Left lobe of liver (tissue), 2 donors: ENCODE measurements at regions not wholly inside any gene's neighbourhood (a gene's known extent, or its start where the extent isn't known, plus 50 kb on each side); places are given as distances from the start of the nearest gene placed in this dataset.
A peak's percentile ranks its signal among the peaks of the same experiment; 100 is the strongest.

Experiments used
- ATAC-seq: fragments of 200-7000 bp; cut with Tn5 transposase; one replicate; pipeline ENCODE4 v1.9.1; 2020; ENCODE audit warnings: mild to moderate bottlenecking, moderate library complexity
- DNase-seq: peaks from one replicate; pipeline ENCODE4 v3.0.0-alpha.2; 2020; ENCODE audit warnings: low spot score
- donor health status: DM: no; HTN: no; CAD: no; lungs with moderate emphysema.
- donor health status: DM: no; HTN: yes; CAD: no.

DNA sequence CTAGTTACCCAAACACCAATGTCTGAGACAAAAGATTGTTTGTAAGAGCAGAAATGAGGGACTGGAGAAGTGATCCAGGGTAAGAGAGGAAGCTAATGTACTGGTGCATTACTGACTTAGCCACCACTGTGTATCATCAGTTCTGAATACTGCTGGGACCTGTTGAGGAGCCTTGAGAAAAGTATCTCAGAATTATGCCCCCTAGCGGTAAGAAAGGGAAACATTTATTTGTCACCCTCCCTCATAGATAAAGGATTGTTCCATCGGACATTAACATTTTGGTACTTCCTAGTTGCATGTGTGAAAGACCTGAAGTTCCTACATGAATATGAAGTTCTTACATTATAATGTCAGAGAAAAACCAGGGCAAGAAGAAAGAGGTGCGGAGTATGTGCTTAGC is 612.5 kb downstream of the FSCB start:
- no peak for DNase-seq
- ATAC-seq = peak; percentile 20

DNA sequence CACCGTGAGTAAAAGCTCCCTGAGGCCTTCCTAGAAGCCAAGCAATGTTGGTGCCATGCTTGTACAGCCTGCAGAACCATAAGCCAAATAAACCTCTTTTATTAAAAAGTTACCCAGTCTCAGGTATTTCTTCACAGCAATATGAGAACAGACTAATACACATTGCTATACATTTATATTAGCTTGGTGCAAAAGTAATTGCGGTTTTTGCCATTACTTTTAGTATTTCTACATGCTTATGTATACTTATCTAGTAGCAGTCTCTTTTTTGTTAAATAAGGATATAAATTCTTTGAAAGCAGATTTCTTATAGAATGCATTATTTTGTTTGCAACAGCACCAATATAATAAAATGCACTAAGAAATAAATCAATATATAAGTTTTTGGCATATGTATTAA is 619.6 kb downstream of the FSCB start:
- DNase-seq (no peak), ATAC-seq (no peak)

DNA sequence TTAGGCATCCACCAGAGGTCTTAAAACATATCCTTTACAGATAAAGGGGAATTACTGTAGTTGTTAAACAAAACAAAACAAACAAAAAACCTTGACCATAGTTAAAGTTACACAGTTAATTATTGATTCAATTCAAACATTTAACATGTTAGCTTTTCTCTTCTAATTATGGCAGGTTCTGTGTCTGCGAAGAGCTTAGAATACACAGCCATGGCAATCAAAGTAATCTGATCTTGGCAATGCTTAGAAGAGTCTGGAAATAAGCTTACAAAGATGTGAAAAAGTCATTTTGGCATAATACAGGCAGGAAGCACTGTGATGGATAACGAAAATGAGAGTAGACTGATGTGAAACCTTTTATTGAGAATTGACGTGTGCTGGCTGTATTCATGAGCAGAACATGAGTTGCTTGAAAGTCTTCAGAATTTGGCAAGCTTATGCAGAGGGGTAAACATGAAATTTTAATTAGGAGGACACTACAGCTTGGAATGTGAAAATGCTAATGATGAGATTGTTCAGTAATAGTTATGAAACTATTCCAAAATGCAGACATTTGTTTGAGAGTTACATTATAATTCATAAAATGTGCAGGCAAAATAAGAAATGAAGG is 629.6 kb downstream of the FSCB start:
- no peak for ATAC-seq
- no peak for DNase-seq

DNA sequence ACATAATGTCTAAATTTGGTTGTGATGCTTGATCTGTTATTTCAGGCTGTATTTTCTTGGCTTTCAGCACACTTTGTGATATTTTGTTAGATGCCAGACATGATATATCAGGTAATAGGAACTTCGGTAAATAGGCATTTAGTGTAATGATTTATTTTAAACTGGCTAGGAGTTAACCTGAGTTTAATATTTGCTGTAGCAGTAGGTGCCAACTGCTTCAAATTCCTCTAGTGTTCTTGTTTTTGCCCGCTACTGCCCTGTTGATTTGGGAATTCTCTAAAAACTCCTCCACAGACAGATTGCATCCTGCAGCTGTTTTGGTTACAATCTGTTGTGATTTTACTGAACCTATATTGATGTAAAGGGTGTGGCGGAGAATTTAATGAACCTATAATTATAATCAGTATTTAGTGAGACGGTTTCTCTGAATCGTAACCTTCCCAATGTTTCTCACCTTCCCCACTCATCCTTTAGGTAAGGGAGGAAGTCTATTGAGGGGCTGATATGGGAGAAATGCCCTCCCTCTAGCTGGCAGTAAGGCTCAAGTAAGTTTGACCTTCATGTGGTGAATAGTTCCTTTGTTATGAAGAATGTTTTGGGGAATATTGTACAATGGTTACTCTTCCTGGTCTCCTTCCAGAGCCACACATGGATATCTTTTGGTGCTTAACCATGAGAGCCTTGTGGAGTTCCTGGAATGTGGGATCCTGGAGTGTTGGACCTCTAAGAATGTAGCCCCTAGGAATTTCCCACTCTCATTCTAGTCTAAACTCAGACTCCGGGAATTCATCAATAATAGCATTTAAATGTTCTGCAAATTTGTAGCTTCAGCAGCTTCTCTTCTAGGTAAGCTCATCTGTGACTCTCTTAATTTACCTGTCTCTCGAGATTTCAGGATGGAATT is 634.1 kb downstream of the FSCB start:
- ATAC-seq (no peak), DNase-seq (no peak)

DNA sequence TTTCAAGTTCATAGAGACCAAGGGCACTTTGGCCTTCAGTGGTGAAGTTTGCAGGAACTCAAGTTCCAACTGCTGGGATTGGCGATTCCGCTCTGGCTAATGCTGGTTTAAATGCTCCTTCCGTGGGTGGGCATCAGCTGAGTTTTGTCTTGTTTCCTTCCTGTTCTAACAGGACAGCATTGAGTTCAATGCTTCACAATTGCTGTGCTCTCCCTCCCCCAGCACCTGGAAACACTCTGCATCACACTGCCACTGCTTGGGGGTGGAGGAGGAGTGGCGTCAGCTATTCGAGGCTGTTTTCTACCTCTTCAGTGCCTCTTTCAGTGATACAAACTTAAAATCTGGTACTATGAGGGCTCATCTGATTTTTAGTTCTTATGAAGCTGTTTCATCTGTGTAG is 634.9 kb downstream of the FSCB start:
- DNase-seq (no peak), ATAC-seq (no peak)

DNA sequence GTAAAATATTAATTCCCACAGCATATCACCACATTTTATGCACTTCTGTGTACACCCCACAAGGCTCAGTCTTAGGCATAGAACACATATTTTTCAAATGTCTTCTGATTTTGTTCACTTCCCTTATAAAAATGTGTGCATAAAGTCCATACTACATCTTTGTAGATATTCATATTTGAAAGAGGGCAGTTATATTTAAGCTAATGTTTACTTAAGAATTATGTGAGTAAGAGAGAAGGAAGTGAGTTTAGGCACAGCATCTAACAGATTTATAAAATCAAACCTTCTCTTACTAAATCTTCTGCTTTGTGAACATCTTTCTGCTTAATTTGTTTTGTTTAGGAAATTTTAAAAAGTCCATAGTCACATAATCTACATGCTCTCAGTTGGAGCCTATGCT is 648.1 kb downstream of the FSCB start:
- ATAC-seq (no peak), DNase-seq (no peak)

DNA sequence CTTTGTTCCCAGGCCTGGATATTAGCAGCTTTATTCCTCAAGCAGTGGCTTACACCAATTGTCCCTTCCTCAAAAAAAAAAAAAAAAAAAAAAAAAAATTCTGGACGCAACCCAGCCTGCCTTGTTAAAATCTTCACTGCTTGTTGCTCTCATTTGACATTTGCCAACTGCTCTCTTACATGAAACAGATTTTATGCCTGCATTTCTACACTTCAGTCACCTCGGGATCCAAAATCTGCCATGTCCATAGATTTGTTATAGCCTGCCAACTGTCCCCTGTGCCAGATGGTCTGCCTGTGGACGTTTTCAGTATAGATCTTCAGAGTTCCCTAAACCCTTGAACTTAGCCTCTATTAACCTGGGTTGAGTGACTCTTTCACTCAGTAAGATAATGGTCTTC is 651.5 kb downstream of the FSCB start:
- no peak for ATAC-seq
- no peak for DNase-seq

DNA sequence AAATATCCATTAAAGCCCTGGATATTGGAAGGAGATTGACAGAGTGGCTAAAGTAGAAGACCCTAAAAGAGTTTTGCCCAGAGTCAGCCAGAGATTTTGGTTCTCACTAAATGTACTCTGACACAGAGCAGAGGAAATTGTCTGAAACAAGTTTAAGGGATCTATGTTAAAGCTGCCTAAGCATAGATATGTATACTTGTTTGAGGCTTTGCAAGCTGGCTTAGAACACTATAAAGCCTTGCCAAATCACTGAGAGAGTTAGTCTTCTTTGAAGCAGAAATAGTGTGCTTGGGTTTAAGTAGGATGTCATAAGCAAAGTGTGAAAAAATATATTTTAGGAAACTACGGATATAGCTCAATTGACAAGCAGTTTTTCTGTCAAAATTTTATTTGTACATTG is 653.5 kb downstream of the FSCB start:
- DNase-seq (no peak), ATAC-seq (no peak)

DNA sequence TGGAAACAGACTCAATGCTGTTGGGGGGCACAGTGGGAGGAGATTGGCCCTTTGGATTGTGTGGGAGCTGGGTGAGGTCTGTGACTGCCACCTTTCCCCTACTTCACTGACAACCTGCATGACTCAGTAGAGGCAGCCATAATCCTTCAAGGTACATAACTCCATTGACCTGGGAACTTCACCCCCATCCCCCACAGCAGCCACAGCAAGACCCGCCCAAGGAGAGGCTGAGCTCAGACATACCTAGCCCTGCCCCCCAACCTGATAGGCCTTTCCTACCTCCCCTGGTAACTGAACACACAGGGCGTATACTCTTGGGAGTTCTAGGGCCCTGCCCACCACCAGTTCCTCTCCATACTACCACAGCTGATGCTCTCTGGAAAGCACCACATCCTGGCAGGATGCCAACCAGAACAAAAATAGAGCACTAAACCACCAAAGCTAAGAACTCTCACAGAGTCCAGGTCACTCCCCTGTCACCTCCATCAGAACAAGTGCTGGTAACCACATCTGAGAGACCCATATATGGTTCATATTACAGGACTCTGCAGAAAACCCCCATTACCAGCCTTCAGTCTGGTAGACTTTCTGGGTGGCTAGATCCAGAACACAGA is 703.9 kb downstream of the FSCB start:
- ATAC-seq (no peak), DNase-seq (no peak)

DNA sequence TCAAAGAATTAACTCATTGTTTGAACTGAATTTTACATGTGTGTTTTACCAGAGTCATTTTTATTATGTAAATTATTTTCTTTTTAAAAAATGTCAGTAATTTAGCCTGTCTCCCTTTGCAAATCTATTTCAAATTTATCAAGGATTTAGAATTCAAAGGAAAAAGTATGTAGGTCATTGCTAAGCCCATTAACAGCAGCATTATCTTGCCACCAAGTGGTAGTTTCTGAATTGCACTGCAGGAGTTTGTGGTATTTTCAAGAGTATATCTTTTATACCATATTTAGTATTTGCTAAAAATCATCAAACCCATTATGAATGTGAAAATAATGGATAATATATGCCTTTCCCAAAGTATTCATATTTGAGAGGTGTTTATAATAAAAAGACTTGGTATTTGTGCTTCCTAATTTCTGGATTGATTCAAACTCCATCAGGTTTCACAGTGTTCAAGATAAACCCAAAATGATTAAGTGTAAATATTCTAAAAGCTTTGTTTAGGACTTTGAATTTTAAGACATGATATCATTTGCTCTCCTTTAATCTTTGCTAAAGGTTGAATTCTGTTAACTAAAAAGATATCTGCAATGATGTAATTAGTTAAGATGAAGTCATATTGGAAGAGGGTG is 711.4 kb downstream of the FSCB start:
- ATAC-seq = peak; percentile 80
- DNase-seq = no peak

DNA sequence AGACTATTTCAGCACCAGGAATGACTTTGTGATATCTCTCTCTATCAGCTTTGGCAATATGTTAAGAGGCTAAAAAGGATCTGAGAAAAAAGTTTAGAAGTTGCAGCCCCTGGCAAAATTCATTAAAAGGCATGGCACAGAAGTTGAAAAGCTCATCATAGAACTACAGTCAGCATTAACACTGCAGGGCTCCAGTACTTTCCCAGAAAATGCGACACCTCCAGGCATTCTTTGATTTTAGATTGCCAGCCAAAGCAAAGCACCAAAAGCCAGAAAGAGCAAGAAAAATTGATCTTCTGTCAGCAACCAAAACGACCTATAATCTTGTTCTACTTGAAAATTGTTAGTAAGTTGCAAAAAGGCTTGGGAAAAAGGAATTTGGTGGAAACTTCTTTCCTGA is 713.5 kb downstream of the FSCB start:
- DNase-seq = no peak
- peak; percentile 71 for ATAC-seq

DNA sequence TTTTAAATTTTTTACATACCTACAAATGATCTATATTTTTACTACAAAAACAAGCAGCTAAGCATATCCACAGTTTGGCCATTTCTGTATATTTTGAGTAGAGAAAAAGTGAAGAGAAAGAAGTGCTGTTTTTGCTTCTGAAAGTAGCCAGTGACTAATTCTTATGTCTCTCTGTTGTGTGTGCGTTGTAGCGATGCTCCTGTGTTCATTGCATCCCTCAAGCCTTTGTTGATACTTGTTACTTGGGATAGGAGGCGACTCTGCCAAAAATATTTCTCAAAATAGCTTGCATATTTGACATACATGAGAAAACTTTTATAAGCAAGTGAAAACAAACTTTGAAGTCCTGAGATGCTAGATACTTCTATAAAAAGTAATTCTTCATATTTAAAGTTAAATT is 714.1 kb downstream of the FSCB start:
- ATAC-seq = no peak
- DNase-seq = no peak

DNA sequence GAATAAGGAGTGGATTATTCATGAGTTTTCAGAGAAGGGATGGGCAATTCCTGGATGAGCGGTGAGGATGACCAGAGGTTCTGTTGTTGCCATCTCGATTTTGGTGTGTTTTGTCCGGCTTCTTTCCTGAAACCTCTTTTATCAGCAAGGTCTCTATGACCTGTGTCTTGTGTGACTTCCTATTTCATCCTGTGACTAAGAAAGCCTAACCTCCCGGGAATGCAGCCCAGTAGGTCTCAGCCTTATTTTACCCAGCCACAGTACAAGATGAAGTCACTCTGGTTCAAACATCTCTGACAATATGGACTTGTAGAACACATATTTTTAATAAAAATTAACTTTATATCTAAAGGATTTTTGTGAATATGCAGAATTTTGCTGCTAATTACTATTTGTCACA is 716.4 kb downstream of the FSCB start:
- DNase-seq (no peak), ATAC-seq (no peak)

DNA sequence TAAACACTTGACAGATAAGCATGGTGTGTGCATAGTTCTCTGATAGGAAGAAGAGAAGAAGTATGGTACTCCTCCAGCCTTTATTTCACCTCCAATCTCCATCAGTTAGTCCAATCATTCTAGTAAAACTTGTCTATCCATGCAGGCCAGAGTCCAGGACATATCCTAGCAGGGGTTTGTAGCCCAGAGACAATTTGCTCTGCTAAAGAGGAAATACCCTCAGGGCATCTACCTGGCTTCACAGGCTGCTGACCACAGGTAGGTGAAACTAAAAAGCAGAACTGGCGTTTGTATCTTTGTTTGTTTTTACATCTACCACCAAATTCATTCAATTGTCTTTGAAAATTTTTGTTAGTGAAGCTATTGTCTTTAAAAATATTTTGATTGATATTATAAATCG is 717.6 kb downstream of the FSCB start:
- ATAC-seq (no peak), DNase-seq (no peak)

DNA sequence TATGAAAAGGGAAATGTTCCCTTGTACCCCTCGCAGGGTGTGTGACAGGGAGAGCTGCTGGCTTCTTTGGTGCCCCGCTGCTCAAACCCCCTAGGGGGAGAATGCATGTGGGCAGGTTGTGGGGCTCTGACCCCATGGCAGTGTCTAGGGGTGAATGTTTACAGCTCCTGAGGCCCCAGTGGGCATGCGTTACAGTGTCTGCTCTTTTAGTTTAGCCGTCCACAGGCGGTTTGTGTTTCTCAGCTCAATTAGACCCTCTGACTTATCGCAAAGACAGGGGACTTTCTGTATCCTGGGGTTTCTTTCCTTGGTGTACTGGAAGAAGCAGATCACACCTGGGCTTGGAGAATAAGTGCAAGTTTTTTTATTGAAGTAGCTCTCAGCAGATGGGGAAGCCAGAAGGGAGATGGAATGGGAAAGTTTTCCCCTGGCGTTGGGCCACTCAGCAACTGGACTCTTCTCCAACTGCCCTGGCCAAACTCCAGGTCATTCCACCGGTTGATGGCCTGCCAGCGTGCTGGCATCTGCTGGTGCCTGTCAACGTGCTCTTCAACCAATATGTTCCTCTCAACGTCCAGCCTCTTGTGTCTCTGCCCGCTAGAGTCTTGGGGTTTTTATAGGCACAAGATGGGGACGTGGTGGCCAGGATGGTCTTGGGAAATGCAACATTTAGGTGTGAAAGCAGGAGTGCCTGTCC is 720.9 kb downstream of the FSCB start:
- ATAC-seq (peak; percentile 97), DNase-seq (peak; percentile 94)

DNA sequence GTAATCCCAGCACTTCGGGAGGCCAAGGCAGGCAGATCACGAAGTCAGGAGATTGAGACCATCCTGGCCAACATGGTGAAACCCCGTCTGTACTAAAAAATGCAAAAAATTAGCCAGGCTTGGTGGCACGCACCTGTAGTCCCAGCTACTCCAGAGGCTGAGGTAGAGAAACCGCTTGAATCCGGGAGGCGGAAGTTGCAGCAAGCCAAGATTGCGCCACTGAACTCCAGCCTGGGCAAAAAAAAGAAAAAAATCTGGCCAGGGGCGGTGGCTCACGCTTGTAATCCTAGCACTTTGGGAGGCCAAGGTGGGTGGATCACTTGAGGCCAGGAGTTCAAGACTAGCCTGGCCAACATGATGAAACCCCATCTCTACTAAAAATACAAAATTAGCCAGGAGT is 722.7 kb downstream of the FSCB start:
- DNase-seq = peak; percentile 65
- ATAC-seq = peak; percentile 52

DNA sequence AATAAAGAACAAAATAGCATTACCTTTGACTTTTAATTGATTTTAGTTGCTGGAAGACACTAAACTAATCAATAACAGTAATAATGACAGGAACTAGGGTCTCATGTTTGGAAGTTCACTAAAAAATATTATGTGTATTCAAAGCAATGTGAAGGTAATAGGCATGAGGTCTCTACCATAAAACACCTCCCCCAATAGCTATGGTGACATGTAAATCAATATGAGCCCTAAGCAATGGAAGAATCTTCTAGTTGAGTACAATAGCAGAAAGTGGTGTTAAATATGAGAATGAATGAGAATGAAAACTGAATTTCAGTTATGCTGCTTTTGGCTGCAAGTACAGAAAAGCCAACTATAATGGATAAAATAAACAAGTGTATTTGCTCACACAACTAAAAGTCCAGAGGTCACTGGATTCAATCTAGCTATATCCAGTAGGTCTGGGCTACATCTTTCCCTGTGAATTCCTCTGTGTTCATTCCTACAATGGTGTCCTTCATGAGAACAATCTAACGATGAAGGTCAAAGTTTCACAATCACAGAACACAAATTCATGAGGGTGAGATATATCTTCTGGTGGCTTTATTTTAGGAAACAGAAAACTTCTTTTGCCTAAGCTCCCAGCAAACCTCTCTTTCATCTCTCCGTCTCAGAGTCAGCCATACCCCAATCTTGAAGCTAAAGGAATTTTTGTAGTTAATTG is 728.0 kb downstream of the FSCB start:
- no peak for DNase-seq
- ATAC-seq = peak; percentile 92

DNA sequence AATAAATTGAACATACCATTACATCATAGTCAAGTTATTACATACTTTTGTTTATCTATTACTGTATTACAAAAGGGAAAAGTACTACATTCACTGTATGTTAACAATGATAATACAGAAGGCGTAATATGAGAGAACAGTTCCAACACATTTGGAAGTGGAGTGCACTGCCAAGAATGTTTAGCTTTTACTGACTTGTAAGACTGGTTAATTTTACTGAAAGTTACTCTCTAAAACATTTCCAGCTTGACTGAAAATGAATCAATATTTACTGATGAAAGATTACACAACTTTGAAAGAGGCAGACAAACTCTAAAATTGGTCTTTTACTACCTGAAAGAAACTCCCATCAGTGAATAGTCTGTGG is 728.5 kb downstream of the FSCB start:
- ATAC-seq (peak; percentile 75), DNase-seq (no peak)

DNA sequence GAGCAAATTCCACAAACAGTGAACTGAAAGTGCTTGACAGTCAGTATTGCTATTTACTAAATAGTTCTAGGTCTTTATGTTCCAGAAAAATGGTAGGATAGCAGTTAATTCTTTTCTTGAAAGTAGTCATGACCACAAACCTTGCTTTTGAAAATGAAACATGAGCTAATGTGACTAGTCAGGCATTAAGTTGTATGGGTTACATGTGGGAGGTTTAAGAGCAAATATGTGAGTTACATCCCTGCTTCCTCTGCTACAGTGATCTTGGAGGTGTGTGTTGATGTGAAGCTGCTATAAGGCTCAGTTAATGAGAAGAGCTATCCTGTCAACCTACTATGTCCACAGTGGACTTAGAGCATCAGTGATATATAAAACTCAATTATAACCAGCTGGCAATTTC is 741.6 kb downstream of the FSCB start:
- no peak for DNase-seq
- ATAC-seq = no peak

DNA sequence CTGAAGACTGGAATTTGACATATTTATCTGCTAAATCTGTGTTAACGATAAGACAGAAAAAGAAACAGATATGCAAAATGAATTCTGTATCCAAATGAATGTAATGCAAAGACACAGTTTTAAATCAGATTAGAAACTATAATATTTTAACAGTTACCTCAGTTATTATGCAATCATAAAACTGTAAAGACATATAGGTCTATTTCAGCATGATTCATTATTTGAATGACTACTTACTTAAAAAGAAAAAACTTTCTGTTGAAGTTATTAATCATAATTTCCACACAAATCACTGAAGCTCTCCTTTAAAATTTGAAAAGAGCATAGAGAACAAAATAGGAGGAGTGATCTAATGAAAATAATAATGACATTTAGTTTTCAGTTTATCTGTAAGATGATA is 742.6 kb downstream of the FSCB start:
- ATAC-seq = no peak
- no peak for DNase-seq

DNA sequence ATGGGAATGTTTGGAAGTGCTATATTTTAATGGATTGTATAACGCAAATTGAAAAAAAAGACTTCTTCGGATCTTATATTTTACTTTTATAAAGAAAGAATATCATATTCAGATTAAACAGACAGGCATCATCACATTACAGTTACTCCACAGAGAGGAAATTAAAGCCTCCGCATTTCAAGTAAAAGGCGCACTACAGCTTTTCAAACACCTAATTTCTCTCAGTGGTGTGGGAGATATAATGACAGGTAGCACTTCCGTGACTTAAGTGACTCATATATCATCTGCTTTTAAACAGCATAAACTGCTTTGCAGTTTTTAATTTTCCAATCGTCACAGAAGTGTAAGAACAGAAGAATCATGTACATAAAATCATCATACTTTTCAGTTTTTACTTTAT is 751.4 kb downstream of the FSCB start:
- ATAC-seq (no peak), DNase-seq (no peak)
